Neural progenitor cell (in vitro differentiated cells): ENCODE measurements at regions not wholly inside any gene's neighbourhood (a gene's known extent, or its start where the extent isn't known, plus 50 kb on each side); places are given as distances from the start of the nearest gene placed in this dataset.
A peak's percentile ranks its signal among the peaks of the same experiment; 100 is the strongest.

Source experiments
- DNase-seq: peaks from one replicate; pipeline ENCODE4 v3.0.0-alpha.2; 2016; ENCODE audit warnings: low spot score
- H2AFZ ChIP-seq: fragments of 200-600 bp; sonication (generic); replicated peaks from 2 replicates; pipeline ENCODE4 v1.6.1; 2016; ENCODE audit warnings: antibody characterized with exemption
- H3F3A ChIP-seq: fragments of 200-600 bp; sonication (generic); 2 replicates; pipeline ENCODE4 v1.6.1; 2016; ENCODE audit warnings: antibody characterized with exemption, low read depth
- H3K27ac ChIP-seq: fragments of 200-600 bp; sonication (generic); 2 replicates; pipeline ENCODE4 v1.5.1; 2016; ENCODE audit warnings: mild to moderate bottlenecking
- H3K27me3 ChIP-seq: fragments of 200-600 bp; sonication (generic); 2 replicates; pipeline ENCODE4 v1.6.1; 2016; ENCODE audit warnings: mild to moderate bottlenecking, moderate library complexity
- H3K36me3 ChIP-seq: fragments of 200-600 bp; sonication (generic); 2 replicates; pipeline ENCODE4 v1.5.1; 2016
- H3K4me1 ChIP-seq: fragments of 200-600 bp; sonication (generic); 2 replicates; pipeline ENCODE4 v1.6.1; 2016; ENCODE audit warnings: mixed run types
- H3K4me2 ChIP-seq: fragments of 200-600 bp; sonication (generic); 2 replicates; pipeline ENCODE4 v1.6.1; 2016
- H3K4me3 ChIP-seq: fragments of 200-600 bp; sonication (generic); 2 replicates; pipeline ENCODE4 v1.5.1; 2016
- H3K79me2 ChIP-seq: fragments of 200-600 bp; sonication (generic); 2 replicates; pipeline ENCODE4 v1.6.1; 2016; ENCODE audit warnings: low read depth
- H3K9ac ChIP-seq: fragments of 200-600 bp; sonication (generic); 2 replicates; pipeline ENCODE4 v1.6.1; 2016
- H3K9me3 ChIP-seq: fragments of 200-600 bp; sonication (generic); 2 replicates; pipeline ENCODE4 v1.5.1; 2016; ENCODE audit warnings: low read depth
- H4K20me1 ChIP-seq: fragments of 200-600 bp; sonication (generic); 2 replicates; pipeline ENCODE4 v1.6.1; 2016; ENCODE audit warnings: low read depth
- H3K27ac Mint-ChIP-seq: 3 replicates; pipeline ENCODE4 v1.8.0; 2021; ENCODE audit warnings: mixed read lengths
- H3K27me3 Mint-ChIP-seq: 2 replicates; pipeline ENCODE4 v1.8.0; 2022; ENCODE audit warnings: low read depth, mild to moderate bottlenecking, inconsistent platforms, moderate library complexity, mixed read lengths; ENCODE audit not compliant: insufficient read depth
- H3K36me3 Mint-ChIP-seq: 3 replicates; pipeline ENCODE4 v1.8.0; 2021; ENCODE audit warnings: mixed read lengths
- H3K4me1 Mint-ChIP-seq: 3 replicates; pipeline ENCODE4 v1.8.0; 2021; ENCODE audit warnings: mixed read lengths
- H3K4me3 Mint-ChIP-seq: 3 replicates; pipeline ENCODE4 v1.8.0; 2021; ENCODE audit warnings: mild to moderate bottlenecking, moderate library complexity, mixed read lengths
- H3K9me3 Mint-ChIP-seq: 3 replicates; pipeline ENCODE4 v1.8.0; 2020; ENCODE audit warnings: mixed read lengths
- EZH2 ChIP-seq: fragments of 200-600 bp; sonication (generic); IDR thresholded peaks from 2 replicates; pipeline ENCODE4 v1.6.1; 2017; ENCODE audit warnings: antibody characterized with exemption, mild to moderate bottlenecking, moderate library complexity
- EZH2phosphoT487 ChIP-seq: fragments of 200-600 bp; sonication (generic); IDR thresholded peaks from 2 replicates; pipeline ENCODE4 v1.6.1; 2017; ENCODE audit warnings: antibody characterized with exemption
- TF ChIP-seq, protein P1 (sequence below): fragments of 200-600 bp; sonication (generic); IDR thresholded peaks from 2 replicates; pipeline ENCODE4 v1.5.1; 2017; ENCODE audit warnings: antibody characterized with exemption, mild to moderate bottlenecking

DNA sequence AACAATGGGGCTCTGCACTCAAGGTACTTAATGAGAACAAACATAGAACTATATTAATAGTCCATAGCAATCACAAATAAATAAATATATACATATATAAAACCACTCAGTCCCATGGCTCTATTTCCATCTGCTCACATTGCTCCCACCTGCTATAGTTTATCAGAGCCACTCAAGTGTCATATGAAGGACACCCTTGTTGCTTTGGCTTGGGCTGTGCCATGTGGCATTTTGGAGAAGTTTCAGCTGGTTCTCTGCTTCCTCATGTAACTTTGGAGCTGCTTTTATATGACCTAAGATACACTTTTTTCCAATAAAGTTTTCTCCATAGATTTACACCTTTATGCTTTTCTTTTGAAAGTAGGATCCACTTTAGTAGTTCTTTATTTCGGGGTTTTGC is 126.4 kb downstream of the KCNJ2 start:
- Histone ChIP-seq H3K4me1 (no peaks in the 10 kb centered on the region), H3F3A (no peaks in the 10 kb centered on the region), H4K20me1 (no peaks in the 10 kb centered on the region), H2AFZ (no peak overlapping the region), H3K27ac (no peak overlapping the region), H3K79me2 (no peaks in the 10 kb centered on the region), H3K9ac (no peak overlapping the region), H3K36me3 (no peaks in the 10 kb centered on the region), H3K9me3 (no peaks in the 10 kb centered on the region), H3K4me2 (no peak overlapping the region), H3K4me3 (no peak overlapping the region), H3K27me3 (no peaks in the 10 kb centered on the region)
- no peak for DNase-seq
- no peaks in the 10 kb centered on the region for H3K36me3 Mint-ChIP-seq
- no peak overlapping the region for H3K27ac Mint-ChIP-seq
- H3K27me3 Mint-ChIP-seq: no peaks in the 10 kb centered on the region
- H3K9me3 Mint-ChIP-seq: no peaks in the 10 kb centered on the region
- no peak overlapping the region for H3K4me3 Mint-ChIP-seq
- H3K4me1 Mint-ChIP-seq: no peaks in the 10 kb centered on the region
- TF ChIP-seq EZH2phosphoT487: no peak

DNA sequence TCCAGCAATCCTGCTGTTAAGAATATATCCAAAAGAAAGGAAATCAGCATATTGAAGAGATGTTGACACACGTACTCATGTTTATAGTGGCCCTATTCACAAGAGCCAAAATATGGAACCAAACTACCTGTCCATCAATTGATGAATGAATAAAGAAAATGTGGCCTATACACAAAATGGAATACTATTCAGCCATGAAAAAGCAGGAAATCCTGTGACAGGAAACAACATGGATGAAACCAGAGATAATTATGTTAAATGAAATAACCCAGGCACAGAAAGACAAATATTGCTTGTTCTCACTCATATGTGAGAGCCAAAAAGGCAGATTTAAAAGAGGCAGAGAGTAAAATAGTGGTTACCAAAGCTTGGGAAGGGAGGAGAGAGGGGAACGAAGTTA is 127.1 kb downstream of the KCNJ2 start:
- no peaks in the 10 kb centered on the region for H3K27me3 Mint-ChIP-seq
- H3K79me2 ChIP-seq: no peaks in the 10 kb centered on the region
- H3K4me1 ChIP-seq: no peaks in the 10 kb centered on the region
- H3K27me3 ChIP-seq: no peaks in the 10 kb centered on the region
- no peak for TF ChIP-seq EZH2phosphoT487
- TF ChIP-seq, protein P1, sequence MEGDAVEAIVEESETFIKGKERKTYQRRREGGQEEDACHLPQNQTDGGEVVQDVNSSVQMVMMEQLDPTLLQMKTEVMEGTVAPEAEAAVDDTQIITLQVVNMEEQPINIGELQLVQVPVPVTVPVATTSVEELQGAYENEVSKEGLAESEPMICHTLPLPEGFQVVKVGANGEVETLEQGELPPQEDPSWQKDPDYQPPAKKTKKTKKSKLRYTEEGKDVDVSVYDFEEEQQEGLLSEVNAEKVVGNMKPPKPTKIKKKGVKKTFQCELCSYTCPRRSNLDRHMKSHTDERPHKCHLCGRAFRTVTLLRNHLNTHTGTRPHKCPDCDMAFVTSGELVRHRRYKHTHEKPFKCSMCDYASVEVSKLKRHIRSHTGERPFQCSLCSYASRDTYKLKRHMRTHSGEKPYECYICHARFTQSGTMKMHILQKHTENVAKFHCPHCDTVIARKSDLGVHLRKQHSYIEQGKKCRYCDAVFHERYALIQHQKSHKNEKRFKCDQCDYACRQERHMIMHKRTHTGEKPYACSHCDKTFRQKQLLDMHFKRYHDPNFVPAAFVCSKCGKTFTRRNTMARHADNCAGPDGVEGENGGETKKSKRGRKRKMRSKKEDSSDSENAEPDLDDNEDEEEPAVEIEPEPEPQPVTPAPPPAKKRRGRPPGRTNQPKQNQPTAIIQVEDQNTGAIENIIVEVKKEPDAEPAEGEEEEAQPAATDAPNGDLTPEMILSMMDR: no peak
- no peak for TF ChIP-seq EZH2
- H2AFZ ChIP-seq: no peak overlapping the region
- H3K4me3 Mint-ChIP-seq: no peak overlapping the region
- no peaks in the 10 kb centered on the region for H3K36me3 Mint-ChIP-seq
- no peaks in the 10 kb centered on the region for H3K9me3 Mint-ChIP-seq
- H3K4me1 Mint-ChIP-seq: no peaks in the 10 kb centered on the region
- no peak for DNase-seq
- no peaks in the 10 kb centered on the region for H3F3A ChIP-seq
- H3K4me3 ChIP-seq: no peak overlapping the region
- no peaks in the 10 kb centered on the region for H3K9me3 ChIP-seq
- no peak overlapping the region for H3K9ac ChIP-seq
- no peaks in the 10 kb centered on the region for H3K36me3 ChIP-seq
- H3K27ac Mint-ChIP-seq: no peak overlapping the region
- no peaks in the 10 kb centered on the region for H4K20me1 ChIP-seq
- H3K27ac ChIP-seq: no peak overlapping the region
- H3K4me2 ChIP-seq: no peak overlapping the region

DNA sequence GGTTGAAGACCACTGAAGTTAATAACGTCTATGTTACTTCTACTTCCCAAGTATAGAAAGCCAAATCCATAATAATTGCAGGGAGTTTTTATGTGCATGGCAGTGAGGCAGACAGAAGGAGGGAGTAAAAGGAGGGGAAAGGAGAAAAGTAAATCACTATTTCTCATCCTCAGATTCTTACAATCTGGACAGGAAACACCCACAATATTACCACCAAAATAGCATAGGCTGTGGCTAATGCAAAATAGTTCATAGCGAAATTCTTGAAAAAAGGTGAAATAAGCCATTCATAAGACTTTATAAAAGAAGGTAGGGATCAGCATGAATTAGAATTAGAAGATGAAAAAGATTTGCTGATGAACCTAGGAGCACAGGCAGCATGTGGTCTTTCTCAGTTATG is 128.1 kb downstream of the KCNJ2 start:
- Histone ChIP-seq H3K36me3 (no peaks in the 10 kb centered on the region), H3K9ac (no peak overlapping the region), H2AFZ (peak overlapping the region; percentile 24), H3F3A (no peaks in the 10 kb centered on the region), H3K79me2 (no peaks in the 10 kb centered on the region), H3K27me3 (no peaks in the 10 kb centered on the region), H4K20me1 (no peaks in the 10 kb centered on the region), H3K9me3 (no peaks in the 10 kb centered on the region), H3K4me2 (no peak overlapping the region), H3K4me1 (no peaks in the 10 kb centered on the region), H3K27ac (no peak overlapping the region), H3K4me3 (no peak overlapping the region)
- no peak overlapping the region for H3K4me3 Mint-ChIP-seq
- no peaks in the 10 kb centered on the region for H3K9me3 Mint-ChIP-seq
- DNase-seq: no peak
- H3K4me1 Mint-ChIP-seq: no peaks in the 10 kb centered on the region
- H3K36me3 Mint-ChIP-seq: no peaks in the 10 kb centered on the region
- H3K27ac Mint-ChIP-seq: no peak overlapping the region
- H3K27me3 Mint-ChIP-seq: no peaks in the 10 kb centered on the region
- TF ChIP-seq, protein P1: no peak
- TF ChIP-seq EZH2phosphoT487 (no peak), EZH2 (no peak)

DNA sequence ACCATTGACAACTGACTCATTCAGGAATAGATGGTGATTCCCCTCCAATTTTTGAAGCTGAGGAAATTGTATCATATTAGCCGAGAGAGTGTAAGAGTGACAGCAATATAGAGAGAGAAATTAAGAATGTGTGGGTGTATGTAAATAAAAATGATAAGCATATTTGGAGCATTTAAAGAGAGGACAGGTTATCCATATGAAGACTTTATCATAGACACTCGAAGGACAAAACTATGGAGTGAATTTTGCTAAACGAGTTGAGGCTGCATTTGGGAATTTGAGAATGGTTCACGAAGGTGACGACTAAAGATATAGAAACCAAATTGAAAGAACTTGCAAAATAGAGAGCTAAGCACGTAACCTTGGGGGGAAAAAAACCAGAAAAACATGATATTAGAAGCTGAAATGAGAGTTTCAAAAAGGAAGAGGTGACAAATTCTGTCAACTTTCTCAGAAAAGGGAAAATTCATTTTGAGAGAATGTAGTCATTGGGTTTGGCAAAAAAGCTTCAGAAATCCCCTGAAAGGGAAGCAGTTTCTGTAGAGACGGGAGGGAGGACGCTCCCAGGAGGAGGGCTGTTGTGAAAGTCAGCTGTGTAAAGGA is 129.7 kb downstream of the KCNJ2 start:
- Mint-ChIP-seq H3K36me3 (no peaks in the 10 kb centered on the region), H3K9me3 (no peaks in the 10 kb centered on the region), H3K27me3 (no peaks in the 10 kb centered on the region), H3K4me1 (no peaks in the 10 kb centered on the region), H3K4me3 (no peak overlapping the region), H3K27ac (no peak overlapping the region)
- no peak overlapping the region for H3K4me2 ChIP-seq
- H3K27me3 ChIP-seq: no peaks in the 10 kb centered on the region
- TF ChIP-seq EZH2 (no peak), EZH2phosphoT487 (no peak)
- TF ChIP-seq, protein P1: no peak
- H4K20me1 ChIP-seq: no peaks in the 10 kb centered on the region
- no peak for DNase-seq
- no peaks in the 10 kb centered on the region for H3K36me3 ChIP-seq
- H3K9ac ChIP-seq: no peak overlapping the region
- H3F3A ChIP-seq: no peaks in the 10 kb centered on the region
- H3K79me2 ChIP-seq: no peaks in the 10 kb centered on the region
- no peaks in the 10 kb centered on the region for H3K4me1 ChIP-seq
- no peak overlapping the region for H3K4me3 ChIP-seq
- H3K27ac ChIP-seq: no peak overlapping the region
- no peaks in the 10 kb centered on the region for H3K9me3 ChIP-seq
- no peak overlapping the region for H2AFZ ChIP-seq
